HG03469 (cell line): ENCODE measurements at regions not wholly inside any gene's neighbourhood (a gene's known extent, or its start where the extent isn't known, plus 50 kb on each side); places are given as distances from the start of the nearest gene placed in this dataset.

Source experiments
- ATAC-seq: cut with Tn5 transposase; IDR thresholded peaks from one replicate; pipeline ENCODE4 v1.9.1; 2021; ENCODE audit warnings: mild to moderate bottlenecking, moderate library complexity, moderate number of reproducible peaks; ENCODE audit not compliant: unreplicated experiment

DNA sequence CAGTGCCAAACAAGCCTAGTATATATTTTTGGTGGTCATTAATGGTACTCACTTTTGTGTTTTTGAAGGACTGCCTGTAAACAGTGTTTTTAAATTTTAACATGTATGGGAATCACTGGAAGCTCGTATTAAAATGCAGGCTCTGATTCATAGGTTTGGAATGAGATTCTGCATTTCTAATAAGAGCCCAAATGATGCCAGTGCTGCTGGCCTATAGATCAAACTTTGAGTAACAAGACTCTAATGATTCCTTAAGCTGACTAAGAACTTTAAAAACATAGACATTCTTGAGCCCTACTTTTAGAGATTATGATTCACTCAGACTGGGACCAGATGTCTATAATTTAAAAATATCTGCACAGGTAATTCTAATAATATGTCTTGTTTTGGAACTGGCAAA, 823.2 kb upstream of the LCORL start:
- no peak for ATAC-seq

DNA sequence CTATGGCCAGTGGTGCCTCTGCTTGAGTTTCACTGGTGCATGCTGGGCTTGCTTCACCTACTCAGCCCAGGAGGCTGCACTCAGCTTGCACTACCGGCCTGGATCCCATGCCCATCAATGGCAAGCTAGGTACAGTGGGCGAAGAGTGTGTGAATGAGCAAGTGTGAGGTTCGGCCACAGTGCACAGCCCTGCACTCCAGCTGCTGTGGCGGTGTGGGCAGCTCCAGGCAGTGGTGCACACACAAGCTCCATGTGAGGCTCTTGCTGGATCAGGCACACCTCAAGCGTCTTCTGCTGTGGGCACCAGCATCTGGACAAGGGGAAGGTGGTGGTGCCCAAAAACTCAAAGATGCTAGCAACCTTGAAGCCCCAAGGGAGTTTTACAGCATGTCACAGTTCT, 820.9 kb upstream of the LCORL start:
- no peak for ATAC-seq

DNA sequence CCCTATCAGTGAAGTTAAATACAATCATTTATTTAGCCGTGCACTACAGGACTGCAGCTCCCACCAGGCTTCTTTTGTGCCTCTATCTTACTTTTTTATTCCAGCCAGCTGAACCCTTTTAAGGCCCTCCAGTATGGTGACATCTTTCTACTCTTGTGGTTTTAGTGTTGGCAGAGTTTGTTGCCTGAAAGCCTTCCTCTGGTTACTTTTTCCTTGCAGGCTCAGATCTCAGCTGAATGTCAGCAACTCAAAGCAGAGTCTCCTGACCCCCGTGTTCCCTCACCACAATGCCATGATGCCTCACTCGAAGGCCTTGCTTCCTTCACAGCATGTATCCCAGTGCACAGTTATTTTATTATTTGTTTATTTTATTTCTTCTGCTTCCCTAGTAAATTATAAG, 818.9 kb upstream of the LCORL start:
- ATAC-seq: no peak

DNA sequence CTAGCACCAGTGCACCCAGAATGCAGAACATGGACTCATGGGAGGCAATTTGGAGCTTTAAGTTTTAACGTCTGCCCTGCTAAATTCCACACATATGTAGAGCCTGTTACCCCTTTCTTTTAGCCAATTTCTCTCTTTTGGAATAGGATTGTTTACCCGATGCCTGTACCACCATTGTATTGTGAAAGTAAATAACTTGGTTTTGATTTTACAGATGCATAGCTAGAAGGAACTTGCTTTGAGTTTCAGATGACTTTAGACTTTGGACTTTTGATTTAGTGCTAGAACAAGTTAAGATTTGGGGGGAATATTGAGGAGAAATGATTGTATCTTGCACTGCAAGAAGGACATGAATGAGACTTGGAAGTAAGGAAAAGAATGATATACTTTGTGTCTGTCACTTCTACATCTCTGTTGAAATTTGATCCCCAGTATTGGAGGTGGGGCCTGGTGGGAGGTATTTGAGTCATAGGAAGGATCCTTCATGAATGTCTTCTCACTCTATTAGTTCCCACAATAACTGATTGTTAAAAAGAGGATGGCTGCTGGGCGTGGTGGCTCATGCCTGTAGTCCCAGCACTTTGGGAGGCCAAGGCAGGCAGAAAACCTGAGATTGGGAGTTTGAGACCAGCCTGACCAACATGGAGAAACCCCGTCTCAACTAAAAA, 794.8 kb upstream of the LCORL start:
- ATAC-seq: no peak

GRCh38 chr4:18815779-18816173, 794.2 kb upstream of the LCORL start:
- ATAC-seq: no peak

DNA sequence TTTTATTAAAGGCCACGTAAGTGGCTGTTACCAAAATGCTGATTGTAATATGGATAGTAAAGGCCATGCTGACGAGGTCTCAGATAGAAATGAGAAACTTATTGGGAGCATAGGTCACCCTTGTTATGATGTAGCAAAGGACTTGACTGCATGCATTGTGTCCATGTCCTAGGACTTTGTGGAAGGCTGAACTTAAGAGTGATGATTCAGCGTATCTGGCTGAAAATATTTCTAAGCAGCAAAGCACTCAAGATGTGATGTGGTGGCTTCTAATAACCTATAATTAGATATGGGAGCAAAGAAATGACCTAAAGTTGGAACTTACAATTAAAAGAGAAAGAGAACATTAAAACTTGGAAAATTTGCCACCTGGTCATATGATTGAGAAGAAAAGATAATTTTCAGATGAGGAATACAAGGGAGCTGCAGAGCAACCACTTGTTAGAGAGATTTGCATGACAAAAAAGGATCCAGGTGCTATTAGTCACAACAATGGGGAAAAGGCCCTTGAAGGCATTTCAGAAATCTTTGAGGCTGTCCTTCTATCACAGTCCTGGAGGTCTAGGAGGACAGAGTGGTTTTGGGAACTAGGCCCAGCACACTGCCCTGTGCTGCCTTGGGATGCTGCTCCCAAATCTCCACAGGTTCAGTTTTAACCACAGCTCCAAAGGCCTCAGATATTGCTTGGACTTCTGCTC, 793.7 kb upstream of the LCORL start:
- ATAC-seq: no peak

- ATAC-seq: no peak
These were observed 792.2 kb upstream of the LCORL start for GRCh38 chr4:18813771-18814170.

GRCh38 chr4:18813055-18813454, 791.5 kb upstream of the LCORL start:
- no peak for ATAC-seq

- no peak for ATAC-seq
These were observed 782.2 kb upstream of the LCORL start for GRCh38 chr4:18803781-18804180.

- no peak for ATAC-seq
These were observed 776.6 kb upstream of the LCORL start for GRCh38 chr4:18798123-18798522.

DNA sequence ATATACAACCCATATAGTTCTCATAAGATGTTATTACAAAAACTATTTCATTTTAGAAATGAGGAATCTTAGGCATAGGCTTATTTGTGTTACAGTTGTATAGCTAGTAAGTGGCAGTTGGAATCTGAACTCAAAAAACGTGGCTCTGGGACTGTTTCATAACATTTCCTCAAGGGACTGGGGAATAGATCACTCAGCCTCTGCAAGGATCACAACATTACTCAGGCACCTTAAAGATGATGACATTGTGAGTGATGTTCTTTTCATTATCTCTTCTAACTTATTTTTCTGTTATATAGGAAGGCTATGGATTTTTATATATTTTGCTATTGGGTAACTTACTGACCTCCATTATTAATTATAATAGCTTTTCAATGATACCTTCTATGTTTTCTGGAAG, 774.2 kb upstream of the LCORL start:
- ATAC-seq: no peak

DNA sequence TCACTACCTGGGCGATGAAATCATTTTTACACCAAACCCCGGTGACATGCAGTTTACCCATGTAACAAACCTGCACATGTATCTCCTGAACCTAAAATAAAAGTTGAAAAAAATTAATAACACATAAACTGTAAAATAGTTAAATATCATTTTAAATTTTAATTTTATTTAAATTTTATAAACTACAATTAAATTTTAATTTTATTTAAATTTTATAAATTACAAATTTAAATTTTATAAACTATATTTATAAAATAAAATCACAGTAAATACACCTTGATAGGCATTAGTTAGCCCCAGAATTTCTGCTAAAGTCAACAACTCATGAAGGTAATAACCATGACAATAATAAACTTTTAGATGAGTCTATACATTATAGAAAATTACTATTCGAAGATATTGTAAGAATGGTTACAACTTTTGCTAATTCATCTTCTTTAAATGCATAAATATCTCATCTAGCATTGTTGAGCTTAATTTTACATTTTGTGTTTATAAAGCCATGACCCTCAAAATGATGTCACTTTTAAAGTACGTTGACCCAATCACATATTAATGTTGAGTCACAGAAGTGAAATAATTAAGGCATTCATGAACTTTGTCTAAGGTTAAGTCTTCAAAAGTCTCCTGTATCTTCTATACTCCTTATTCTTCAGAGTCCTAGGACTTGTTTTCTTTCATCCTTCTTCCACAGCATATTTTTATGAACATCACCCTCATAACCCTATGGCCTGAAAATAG, 755.8 kb upstream of the LCORL start:
- no peak for ATAC-seq

DNA sequence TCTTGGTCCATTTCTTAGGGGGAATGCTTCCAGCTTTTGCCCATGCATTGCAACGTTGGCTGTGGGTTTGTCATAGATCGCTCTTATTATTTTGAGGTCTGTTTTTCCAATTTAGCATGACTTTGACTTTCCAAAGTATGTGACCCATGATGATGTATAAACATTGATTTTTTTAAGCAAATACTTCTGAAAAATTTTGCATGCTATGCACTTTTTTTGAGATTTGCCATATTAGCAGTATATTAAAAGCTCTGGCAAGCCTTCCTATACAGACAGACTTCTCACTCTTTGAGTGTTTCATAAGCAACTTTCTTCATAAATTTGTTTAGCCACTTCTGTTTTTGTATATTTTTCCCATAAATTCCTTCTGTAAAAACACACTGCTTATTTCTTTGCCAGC, 746.4 kb upstream of the LCORL start:
- ATAC-seq: no peak

DNA sequence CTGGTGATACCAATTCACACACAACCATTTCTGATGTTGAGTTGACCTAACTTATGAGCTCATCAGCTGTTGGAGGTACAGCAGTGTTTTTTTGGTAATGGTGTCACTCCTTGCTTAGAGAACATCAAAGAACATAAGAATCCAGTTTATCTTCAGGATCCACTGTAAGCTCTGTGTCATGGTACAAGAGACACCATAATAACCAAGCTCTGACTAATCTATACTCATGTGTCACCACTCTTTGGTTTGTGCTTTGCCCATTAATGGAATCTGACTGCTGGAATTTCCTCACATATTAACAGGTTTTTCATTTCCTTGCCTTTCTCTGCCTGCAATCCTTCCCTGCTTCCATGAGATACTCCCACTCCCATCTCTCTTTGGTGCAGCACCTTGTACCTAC, 735.1 kb upstream of the LCORL start:
- ATAC-seq: no peak

DNA sequence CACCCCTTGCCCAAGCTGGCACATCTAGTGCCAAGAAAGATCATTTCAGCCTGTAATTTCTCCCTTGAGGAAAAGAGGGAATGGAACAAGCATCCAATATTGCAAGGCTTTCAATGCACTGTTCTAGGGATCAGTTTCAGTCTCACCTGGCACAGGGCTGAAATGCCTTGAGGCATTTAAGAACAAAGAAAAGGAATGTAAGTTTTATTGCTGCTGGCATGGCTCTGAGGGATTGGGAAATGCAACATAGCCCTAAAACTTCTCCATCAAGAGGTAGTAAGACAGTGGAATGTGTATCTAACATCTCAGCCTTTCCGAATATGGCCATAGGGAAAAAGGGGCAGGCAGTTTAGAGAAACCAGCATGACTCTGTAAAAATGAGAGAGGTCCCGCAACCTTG, 732.6 kb upstream of the LCORL start:
- ATAC-seq: no peak

DNA sequence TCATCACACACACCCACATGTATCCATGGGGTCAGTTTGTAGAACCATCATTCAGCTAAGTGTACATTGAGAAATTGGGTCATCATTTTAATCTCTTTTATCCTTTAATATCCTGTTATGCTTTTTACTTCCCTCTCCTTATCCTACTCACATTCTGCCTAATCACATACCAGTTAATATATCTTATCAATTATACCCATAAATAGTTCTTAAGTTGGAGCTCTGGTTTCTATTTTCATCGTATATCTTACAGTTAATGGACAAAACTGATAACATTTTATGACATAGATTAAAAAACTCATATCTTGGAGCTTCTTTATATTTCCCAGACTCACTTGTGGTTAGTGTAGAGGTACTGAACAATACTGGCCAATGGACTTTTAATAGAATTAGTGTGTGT, 729.5 kb upstream of the LCORL start:
- no peak for ATAC-seq

GRCh38 chr4:18749391-18749790, 727.8 kb upstream of the LCORL start:
- ATAC-seq: no peak

DNA sequence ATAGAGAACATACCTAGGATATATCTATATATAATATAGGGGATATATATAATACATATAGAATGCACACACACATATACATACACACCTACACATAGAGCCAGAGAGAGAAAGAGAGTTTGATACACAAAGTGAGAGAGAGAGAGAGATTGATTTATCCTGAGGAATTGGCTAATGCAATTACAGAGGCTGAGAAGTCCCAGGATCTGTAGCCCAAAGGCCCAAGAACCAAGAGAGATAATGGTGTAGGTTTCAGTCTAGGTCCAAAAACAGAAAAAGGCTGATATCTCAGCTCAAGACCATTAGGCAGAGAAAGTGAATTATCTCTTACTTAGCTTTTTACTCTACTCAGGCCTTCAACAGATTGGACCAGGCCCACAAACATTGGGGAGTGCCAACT, 715.0 kb upstream of the LCORL start:
- ATAC-seq: no peak

- no peak for ATAC-seq
These were observed 714.2 kb upstream of the LCORL start for GRCh38 chr4:18735740-18736268.

DNA sequence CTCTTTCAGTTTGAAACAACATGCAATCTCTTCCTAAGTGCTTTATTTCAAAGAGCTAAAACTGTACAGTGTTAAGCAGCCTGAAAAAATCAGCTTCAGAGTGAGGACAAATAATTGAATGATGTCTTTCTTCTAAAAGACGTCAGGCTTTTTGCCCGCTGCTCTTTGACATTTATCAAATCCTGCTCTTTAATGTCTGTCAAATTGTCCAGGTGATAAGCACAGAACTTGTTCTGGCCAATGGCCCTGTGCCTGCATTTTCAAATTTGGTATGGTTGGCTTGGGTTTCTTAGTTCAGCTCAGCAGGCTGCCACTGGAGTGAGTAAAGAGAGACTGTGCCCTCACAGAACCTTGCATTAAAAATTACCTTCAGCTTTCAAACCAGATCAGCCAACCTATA, 712.9 kb upstream of the LCORL start:
- no peak for ATAC-seq

DNA sequence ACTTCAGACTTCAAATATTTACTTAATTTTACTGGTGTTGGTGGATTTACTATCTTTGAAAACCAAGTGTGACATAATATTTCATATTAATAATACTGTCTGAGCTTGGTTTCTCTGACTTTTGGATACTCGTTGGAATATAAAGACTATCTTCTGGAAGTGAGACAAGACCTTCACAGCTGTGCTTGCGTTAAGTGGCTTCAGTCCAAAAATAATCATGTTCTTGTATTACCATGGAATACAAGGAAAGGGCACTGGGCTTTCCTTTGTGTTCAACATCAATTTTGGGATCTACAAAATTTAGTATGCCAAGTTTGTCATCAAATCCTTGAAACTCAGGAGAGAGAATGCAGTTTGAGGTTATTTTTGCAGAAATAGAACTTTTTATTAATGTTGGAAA, 712.4 kb upstream of the LCORL start:
- no peak for ATAC-seq

GRCh38 chr4:18722748-18723191, 701.2 kb upstream of the LCORL start:
- no peak for ATAC-seq
